ENCODE measurements at regions not wholly inside any gene's neighbourhood (a gene's known extent, or its start where the extent isn't known, plus 50 kb on each side); places are given as distances from the start of the nearest gene placed in this dataset.

GRCh38 chr7:142420554-142421362 is 162.9 kb upstream of the PRSS58 start:
- TF ChIP-seq CTCF (IDR thresholded peaks at IDR 0.05) (peak; percentile 39), ZFX (IDR thresholded peaks at IDR 0.05; ENCODE audit: borderline replicate concordance) (no peak)

Measured in 22Rv1 (cell line).